ENCODE measurements at regions not wholly inside any gene's neighbourhood (a gene's known extent, or its start where the extent isn't known, plus 50 kb on each side); places are given as distances from the start of the nearest gene placed in this dataset.

- TF ChIP-seq CTCF (conservative IDR thresholded peaks at IDR 0.05; ENCODE audit: low read length): no peak
- TF ChIP-seq EZH2phosphoT487 (IDR thresholded peaks at IDR 0.05; ENCODE audit: borderline replicate concordance): no peak
Measured at GRCh38 chr2:89849731-89850130, 1158.3 kb downstream of the RPIA start.
